Pancreas (tissue), 10 donors: ENCODE measurements at regions not wholly inside any gene's neighbourhood (a gene's known extent, or its start where the extent isn't known, plus 50 kb on each side); places are given as distances from the start of the nearest gene placed in this dataset.

Experiments used
- ATAC-seq, 4 donors: fragments of 200-7000 bp; cut with Tn5 transposase; one replicate each; pipeline versions ENCODE4 v1.8.0 to v1.9.1; 2020; ENCODE audit warnings: mild to moderate bottlenecking in 4 of 4, moderate library complexity in 4 of 4
- DNase-seq, 6 donors: peaks; one replicate each; pipeline ENCODE4 v3.0.0-alpha.2; 2020
- FAIRE-seq: peaks from 2 replicates; lab custom pipeline; 2012; peaks lifted over from hg19 to GRCh38; lab: Jason Lieb, UNC
- H3K27ac ChIP-seq, 4 donors: fragments of 200-600 bp; sonication (generic); 1 replicate in 3 of 4; 2 replicates in 1 of 4; pipeline versions ENCODE4 v1.5.0 to v1.8.0; 2020
- H3K27me3 ChIP-seq, 4 donors: fragments of 200-600 bp; one replicate each; pipeline ENCODE4 v1.8.0; 2021
- H3K36me3 ChIP-seq, 3 donors: fragments of 200-600 bp; sonication (generic) in 1 of 3; one replicate each; pipeline versions ENCODE4 v1.5.0 to v1.8.0; 2020 to 2021
- H3K4me1 ChIP-seq, 3 donors: fragments of 200-600 bp; one replicate each; pipeline ENCODE4 v1.8.0; 2021
- H3K4me3 ChIP-seq, 4 donors: fragments of 200-600 bp; sonication (generic) in 2 of 4; one replicate each; pipeline versions ENCODE4 v1.5.0 to v1.8.0; 2020 to 2021
- H3K9me3 ChIP-seq, 4 donors: fragments of 200-600 bp; one replicate each; pipeline ENCODE4 v1.8.0; 2021
- WGBS, 2 donors: extraction: QIAGEN DNeasy Blood & Tissue Kit; methylation state at CpG; one replicate each; pipeline ENCODE4 v1.1.7; 2013; 5-methylcytosine and 5-hydroxymethylcytosine counted together
- intact Hi-C, 3 donors: fragments of 100-400 bp; cut with DNase I; formaldehyde crosslinking; loops; one replicate each; pipeline versions ENCODE4 v1.11.1 to v1.14.2; 2022
- TF ChIP-seq, protein P1 (sequence below), 4 donors: fragments of 200-600 bp; sonication (generic) in 3 of 4; IDR thresholded peaks; one replicate each; pipeline versions ENCODE4 v1.5.0 to v1.8.0; 2021; ENCODE audit warnings: antibody characterized with exemption in 4 of 4
- donor health status: healthy with polysubstance abuse.
- donor health status: DM: no; HTN: no; CAD: no; lungs with moderate emphysema.
- donor health status: DM: no; HTN: no; CAD: no.
- donor health status: control.
- donor health status: control.
- donor health status: Bipolar disorder and iron deficiency.
- donor health status: DM: yes; HTN: yes; CAD: no.
- donor health status: DM: no; HTN: no; CAD: no.
- donor health status: DM: no; HTN: no; CAD: no.
- donor health status: DM: yes; HTN: yes; CAD: no.

- no peak for FAIRE-seq
- intact Hi-C loops = no loop called here
- Histone ChIP-seq H3K4me3 (no peak overlapping the region), H3K27ac (no peak overlapping the region), H3K9me3 (no peaks in the 10 kb centered on the region), H3K27me3 (no peaks in the 10 kb centered on the region), H3K36me3 (no peaks in the 10 kb centered on the region), H3K4me1 (no peaks in the 10 kb centered on the region)
- TF ChIP-seq, protein P1, sequence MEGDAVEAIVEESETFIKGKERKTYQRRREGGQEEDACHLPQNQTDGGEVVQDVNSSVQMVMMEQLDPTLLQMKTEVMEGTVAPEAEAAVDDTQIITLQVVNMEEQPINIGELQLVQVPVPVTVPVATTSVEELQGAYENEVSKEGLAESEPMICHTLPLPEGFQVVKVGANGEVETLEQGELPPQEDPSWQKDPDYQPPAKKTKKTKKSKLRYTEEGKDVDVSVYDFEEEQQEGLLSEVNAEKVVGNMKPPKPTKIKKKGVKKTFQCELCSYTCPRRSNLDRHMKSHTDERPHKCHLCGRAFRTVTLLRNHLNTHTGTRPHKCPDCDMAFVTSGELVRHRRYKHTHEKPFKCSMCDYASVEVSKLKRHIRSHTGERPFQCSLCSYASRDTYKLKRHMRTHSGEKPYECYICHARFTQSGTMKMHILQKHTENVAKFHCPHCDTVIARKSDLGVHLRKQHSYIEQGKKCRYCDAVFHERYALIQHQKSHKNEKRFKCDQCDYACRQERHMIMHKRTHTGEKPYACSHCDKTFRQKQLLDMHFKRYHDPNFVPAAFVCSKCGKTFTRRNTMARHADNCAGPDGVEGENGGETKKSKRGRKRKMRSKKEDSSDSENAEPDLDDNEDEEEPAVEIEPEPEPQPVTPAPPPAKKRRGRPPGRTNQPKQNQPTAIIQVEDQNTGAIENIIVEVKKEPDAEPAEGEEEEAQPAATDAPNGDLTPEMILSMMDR (IDR thresholded peaks at IDR 0.05) = no peak
- WGBS, 2 donors = 42 to 55% methylated on average over 5 of the region's 5 CpGs
- no peak for DNase-seq
- ATAC-seq = no peak
Measured at GRCh38 chr6:128827675-128828464, 55.1 kb upstream of the LAMA2 start.

- Histone ChIP-seq H3K27me3 (no peaks in the 10 kb centered on the region), H3K4me3 (no peak overlapping the region), H3K4me1 (no peaks in the 10 kb centered on the region), H3K27ac (no peak overlapping the region), H3K36me3 (no peaks in the 10 kb centered on the region), H3K9me3 (no peaks in the 10 kb centered on the region)
- DNase-seq = no peak
- 41 to 56% methylated on average over 3 of the region's 3 CpGs for WGBS, 2 donors
- FAIRE-seq = no peak
- TF ChIP-seq, protein P1 (IDR thresholded peaks at IDR 0.05) = no peak
- intact Hi-C loops = no loop called here
- ATAC-seq = no peak
Measured at GRCh38 chr6:128826606-128827005, 56.3 kb upstream of the LAMA2 start.

GRCh38 chr6:128822271-128822670, 60.7 kb upstream of the LAMA2 start:
- peak in 2 of 6 donors; percentile 4 to 20 for DNase-seq
- intact Hi-C loops = no loop called here
- Histone ChIP-seq H3K27me3 (no peaks in the 10 kb centered on the region), H3K4me1 (no peaks in the 10 kb centered on the region), H3K9me3 (no peaks in the 10 kb centered on the region), H3K27ac (no peak overlapping the region), H3K36me3 (no peaks in the 10 kb centered on the region), H3K4me3 (no peak overlapping the region)
- TF ChIP-seq, protein P1 (IDR thresholded peaks at IDR 0.05) = no peak
- 71 to 84% methylated on average over 3 of the region's 3 CpGs for WGBS, 2 donors
- no peak for ATAC-seq
- FAIRE-seq = no peak

GRCh38 chr6:128821116-128821515, 61.8 kb upstream of the LAMA2 start:
- Histone ChIP-seq H3K27ac (no peak overlapping the region), H3K27me3 (no peaks in the 10 kb centered on the region), H3K4me3 (no peak overlapping the region), H3K36me3 (no peaks in the 10 kb centered on the region), H3K4me1 (no peaks in the 10 kb centered on the region), H3K9me3 (no peaks in the 10 kb centered on the region)
- ATAC-seq (no peak), FAIRE-seq (no peak), DNase-seq (no peak)
- WGBS, 2 donors = 45 to 55% methylated on average over 2 of the region's 2 CpGs
- TF ChIP-seq, protein P1 (IDR thresholded peaks at IDR 0.05) = no peak
- intact Hi-C loops = no loop called here

DNA sequence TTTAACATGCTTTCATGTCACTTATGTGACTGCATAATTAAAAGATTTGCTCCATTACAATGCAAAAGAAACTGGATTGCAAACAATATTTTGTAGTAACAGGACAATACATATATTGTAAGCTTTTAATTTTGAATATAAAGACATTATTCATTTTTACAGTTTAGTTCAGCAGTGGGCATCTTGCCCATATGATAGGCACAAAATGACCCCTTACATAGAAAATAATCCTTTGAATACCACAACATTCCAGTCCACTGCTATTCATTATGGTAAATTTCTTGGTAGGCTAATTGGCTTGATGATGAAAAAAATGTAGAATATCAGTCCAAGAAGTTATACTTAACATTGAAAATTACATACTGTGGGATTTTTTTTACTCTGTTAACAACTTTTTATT, 74.1 kb upstream of the LAMA2 start:
- intact Hi-C loops = no loop called here
- FAIRE-seq = no peak
- Histone ChIP-seq H3K9me3 (no peaks in the 10 kb centered on the region), H3K4me3 (no peak overlapping the region), H3K4me1 (no peaks in the 10 kb centered on the region), H3K27me3 (no peaks in the 10 kb centered on the region), H3K27ac (no peak overlapping the region), H3K36me3 (no peaks in the 10 kb centered on the region)
- TF ChIP-seq, protein P1 (IDR thresholded peaks at IDR 0.05) = no peak
- no peak for DNase-seq
- ATAC-seq = no peak
